Stimulated activated CD4-positive, alpha-beta T cell treated with anti-CD3 and anti-CD28 coated beads, Interleukin-4, amount 100 ng/mL, for 48 hours (primary cell): ENCODE measurements at regions not wholly inside any gene's neighbourhood (a gene's known extent, or its start where the extent isn't known, plus 50 kb on each side); places are given as distances from the start of the nearest gene placed in this dataset.

Experiments
- DNase-seq, 2 donors: peaks; one replicate each; pipeline ENCODE4 v3.0.0-alpha.2; 2020; ENCODE audit warnings: low read depth in 2 of 2

DNA sequence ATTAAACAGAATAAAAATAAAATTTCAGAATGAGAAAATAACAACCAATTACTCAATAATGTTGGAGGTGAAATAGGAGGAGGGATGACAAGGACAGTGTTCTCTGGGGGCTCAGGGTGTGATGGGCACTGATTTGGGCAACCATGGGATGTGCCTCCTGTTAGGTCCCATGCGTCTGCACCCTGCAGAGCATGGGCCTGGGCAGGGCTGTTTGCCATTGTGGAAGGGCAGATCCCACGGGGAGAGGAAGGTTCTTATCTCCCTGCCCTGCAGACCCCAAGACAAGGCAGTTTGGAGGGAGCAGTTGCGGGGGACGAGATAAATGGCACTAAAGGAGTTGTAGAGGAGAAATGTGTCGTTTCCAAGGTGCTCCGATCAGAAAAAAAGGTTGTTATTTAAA, 206.3 kb downstream of the THBS2 start:
- no peak for DNase-seq

DNA sequence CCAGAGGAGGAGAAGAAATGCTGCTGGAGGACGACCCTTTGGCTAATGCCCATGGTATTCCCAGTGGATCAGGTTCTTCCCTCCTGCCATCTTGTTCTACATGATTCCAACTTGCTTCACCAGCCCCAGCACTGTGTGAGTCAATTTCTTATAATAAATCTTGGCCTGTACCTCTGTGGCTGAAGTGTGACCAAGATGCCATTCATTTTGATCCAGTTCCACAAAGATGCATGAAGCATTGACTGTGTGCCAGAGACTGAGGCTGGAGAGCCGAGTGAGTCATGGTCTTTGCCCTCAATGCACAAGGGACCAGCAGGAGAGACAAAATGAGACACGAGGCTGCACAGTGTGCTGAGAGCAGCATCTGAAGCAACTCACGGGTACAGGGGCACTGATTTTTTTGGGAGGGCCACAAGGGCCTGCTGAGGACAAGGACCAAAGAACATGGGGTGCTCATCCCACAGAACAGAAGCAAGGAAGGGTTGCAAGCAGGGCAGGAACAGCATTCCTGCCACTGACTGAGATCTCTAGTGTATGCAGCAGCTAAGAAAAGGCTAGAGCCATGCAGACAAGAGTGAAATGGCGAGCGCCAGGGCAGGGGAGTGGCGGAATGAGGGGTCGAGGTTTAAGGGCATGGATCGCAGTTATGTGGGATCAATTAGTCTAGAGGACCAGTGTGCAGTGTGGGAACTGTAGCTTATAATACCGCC, 207.0 kb downstream of the THBS2 start:
- no peak for DNase-seq

DNA sequence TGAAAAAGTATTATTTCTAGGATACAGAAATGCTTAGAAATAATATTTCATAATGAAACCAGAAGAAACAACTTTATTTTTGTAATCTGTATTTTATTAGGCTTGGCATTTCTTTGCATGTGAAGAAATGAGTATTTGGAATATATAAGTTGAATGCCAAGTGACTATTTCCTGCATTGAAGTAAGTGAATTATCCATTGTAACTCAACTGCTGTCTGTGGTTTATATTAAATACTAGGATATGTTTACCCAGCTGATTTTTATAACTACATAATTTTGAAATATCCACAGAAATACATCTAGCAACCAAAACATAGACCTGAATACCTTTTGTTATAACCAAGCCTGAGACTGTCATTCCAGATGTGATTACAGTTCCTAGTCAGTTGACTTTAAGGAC, 207.6 kb downstream of the THBS2 start:
- DNase-seq, result no peak

DNA sequence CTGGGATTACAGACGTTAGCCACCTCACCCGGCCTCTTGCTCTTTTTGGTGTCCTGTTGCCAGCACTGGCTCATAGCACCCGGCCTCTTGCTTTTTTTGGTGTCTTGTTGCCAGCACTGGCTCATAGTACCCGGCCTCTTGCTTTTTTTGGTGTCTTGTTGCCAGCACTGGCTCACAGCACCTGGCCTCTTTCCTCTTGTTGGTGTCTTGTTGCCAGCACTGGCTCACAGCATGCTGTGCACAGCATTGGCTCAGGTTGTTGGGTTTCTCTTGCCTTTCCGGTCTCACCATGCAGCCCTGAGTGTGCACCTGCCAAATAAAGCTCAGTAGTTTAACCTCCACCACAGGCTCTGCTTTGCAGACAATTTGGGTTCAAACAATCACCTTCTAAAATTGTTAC, 208.2 kb downstream of the THBS2 start:
- DNase-seq, result no peak

DNA sequence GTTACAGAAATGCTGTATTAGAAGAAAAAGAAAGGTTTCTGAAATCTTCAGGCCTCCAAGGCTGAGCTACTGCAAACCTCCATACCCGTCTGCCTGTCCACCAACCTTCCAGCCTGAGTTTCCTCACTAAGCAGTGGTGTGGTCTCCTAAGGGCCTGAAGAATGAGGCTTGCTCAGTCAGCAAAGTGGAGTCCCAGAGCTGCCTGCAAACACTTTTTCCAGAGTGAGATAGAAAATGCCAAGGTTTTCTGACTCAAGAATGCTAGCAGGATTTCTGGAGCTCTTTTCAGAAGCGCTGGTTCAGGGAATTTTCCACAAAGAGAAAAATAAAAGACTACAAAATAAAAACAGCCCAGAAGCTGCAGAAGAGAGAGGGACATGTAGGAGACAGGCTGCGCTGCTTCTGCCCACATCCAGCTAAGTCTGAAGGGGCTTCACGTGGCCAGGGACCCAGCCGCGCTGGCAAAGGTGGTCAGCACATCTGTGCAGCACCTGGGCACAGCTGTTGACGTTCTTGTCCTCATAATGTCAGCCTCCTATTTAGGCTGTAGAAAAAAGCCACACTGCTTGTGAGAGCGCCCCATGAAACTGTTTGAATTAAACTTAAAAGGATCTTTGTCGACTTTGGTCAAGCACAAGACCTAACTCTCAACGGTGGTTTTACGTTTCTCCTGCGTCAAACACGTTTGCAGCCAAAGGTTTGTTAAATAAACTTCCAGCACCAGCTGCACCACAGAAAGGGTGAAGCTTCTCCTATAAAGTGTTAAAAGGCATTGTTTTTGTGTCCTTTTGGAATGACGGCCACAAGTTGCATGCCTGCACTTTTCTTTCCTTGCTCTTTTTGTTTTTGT, 209.0 kb downstream of the THBS2 start:
- no peak for DNase-seq

DNA sequence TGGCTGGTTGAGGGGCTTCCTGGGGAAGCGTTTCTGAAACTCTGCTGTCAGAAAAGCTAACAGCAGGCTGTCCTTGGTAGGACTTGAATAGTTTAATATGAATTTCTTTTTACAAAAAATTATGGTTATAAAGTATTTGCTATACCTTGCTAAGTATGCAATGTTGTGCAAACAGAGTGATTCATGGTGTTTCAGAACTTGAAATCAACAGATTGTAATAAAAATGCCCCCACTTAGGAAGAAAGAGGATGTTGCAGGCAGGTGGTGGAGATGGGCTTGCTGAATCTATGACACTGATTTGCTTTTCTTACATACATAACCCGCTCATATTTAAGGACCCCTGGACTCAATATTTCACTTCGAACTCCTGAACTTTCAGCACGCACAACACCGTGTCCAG, 211.6 kb downstream of the THBS2 start:
- no peak for DNase-seq

DNA sequence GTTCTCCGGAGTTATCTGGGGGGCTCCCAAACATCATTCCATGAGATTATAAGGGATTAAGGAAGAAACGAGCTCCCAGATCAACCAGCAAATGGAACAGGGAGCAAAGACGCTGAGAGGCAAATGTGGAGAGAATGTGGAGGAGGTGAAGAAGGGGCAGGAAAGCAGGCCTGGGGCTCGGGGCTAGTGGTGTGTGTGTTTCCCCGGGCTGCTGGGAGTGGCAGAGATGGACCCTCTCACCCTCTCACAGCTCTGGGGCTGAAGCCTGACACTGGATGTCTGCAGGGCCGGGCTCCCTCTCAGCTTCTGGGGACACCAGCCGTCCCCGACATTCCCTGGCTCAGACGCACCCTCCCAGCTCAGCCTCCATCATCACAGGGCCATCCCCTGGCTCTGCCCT, 212.6 kb downstream of the THBS2 start:
- DNase-seq, result no peak

DNA sequence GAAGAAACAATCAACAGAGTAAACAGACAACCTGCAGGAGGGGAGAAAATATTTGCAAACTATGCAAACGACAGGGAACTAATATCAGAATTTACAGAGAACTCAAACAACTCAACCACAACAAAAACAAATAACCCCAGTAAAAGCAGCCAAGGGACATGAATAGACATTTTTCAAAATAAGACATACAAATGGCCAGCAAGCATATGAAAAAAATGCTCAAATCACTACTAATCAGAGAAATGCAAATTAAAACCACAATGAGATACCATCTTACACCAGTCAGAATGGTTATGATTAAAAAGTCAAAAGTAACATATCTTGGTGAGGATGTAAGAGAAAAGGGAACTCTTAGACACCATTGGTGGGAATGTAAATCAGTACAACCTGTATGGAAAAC, 215.0 kb downstream of the THBS2 start:
- no peak for DNase-seq

DNA sequence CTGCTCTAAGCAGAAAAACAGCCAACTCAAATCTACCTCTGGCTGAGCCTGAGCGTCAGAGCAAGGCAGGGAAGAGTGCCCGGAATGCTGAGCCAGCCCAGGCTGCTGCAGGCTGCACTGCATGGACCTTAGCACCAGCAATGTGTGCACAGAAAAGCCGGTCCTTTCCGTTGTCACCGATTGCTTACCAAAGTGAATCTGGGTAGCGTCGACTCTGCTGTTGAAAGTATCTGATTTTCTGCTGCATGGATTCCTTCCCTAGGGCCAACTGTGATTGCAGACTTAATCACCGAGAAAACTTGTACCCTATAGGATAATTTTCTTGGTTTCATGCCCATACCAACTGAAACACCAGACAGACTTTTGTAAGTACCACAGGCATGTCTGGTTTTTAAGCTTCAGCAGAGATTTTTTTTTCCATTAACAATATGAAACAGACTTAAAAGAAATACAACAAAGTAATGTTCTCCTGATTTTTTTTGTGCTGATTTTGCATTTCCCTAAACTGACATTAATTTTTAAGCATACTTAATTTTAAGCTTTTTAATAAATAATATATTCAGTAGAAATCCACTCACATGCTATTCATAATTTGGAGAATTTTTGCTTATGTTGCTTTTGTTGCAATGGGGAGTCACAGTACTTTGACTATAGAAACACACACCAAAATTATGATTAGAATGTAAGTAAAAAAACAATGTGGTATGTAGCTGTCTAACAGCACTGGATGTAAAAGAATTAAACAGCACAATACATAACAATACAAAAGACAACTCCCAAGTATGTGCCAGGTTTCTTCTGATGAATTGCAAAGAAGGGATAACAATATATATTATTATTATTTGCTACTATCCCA, 218.0 kb downstream of the THBS2 start:
- no peak for DNase-seq

DNA sequence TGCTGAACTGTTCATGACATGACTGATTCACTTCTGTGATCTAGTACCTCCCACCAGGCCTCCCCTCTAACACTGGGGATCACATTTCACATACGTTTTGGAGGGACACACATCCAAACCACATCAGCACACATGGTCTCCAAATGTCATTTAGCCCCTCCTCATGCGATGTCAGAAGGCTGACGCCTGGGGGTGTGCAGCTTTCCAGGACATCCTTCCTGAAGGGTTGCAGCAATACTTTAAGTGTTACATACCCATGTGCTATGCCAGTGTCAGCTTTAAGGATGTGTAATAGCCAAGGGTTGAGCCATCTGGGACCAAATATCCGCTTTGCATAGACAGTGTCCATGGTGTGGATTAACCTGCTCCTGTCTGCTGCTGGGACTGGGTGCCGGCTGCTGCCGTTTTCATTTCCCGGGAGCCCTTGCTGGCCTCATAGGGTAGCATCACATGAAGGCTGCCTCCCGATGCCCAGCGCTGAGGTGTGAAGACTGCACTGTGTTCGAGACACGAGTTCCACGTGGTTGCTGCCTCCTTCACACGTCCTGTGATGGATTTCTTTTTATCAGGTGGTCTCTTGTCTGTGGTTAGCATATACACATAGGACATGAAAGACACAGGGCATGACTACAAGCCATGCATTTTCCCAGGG, 219.0 kb downstream of the THBS2 start:
- no peak for DNase-seq

DNA sequence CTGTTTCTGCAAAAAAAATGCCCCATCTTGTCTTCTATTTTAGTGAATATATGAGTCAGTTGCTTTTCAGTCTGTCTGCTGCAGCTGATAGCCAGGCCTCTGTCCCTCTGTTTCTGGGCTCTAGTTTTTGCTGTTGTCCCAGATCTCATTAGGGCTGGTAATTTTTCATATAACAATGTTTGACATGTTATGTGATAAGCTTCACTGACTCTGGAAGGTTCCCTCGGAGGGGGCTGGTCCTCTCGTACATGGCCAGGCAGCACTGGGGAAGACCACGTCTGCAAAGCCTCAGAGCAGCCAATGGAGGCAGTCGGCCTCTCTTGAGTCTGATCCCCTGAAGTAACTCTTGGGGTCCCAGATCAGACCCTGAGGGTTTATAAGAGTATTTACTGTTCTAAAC, 223.8 kb downstream of the THBS2 start:
- DNase-seq, result no peak

DNA sequence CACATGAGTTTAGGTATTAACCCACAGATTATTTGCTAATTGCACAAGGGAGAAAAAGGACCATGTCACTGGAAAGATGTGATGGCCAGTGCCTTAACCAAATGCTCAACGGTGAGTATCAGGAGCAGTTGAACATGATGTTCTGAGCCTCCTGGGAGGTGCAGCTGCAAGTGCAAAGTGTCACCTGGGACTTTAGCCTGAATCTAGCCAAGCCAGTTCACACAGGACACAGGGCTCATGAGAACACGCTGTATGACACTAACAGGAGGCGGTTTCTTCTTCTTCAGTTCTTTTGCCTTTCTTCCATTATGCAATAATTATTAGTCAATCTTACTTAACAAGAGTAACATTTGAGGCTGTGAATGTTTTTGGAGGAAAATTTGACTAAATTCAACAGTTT, 225.3 kb downstream of the THBS2 start:
- no peak for DNase-seq

DNA sequence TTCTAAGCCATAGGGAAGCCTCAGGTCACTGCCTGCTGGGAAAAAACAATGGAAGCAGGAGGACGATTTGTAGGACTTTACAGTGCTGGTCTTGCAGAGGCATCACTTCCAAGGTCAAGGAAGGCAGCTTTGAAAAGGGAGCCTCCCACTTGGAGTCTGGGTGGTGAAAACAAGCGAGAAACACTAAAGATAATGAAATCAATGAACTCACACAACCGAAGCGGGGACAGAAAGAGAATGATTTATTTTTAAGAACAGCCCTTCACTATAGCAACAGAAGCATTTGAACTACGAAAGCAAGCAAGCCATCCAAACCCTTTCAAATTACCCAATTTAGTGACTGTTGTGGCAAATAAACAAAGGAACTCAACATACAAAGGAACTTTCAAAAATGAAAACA, 227.5 kb downstream of the THBS2 start:
- DNase-seq, result no peak

DNA sequence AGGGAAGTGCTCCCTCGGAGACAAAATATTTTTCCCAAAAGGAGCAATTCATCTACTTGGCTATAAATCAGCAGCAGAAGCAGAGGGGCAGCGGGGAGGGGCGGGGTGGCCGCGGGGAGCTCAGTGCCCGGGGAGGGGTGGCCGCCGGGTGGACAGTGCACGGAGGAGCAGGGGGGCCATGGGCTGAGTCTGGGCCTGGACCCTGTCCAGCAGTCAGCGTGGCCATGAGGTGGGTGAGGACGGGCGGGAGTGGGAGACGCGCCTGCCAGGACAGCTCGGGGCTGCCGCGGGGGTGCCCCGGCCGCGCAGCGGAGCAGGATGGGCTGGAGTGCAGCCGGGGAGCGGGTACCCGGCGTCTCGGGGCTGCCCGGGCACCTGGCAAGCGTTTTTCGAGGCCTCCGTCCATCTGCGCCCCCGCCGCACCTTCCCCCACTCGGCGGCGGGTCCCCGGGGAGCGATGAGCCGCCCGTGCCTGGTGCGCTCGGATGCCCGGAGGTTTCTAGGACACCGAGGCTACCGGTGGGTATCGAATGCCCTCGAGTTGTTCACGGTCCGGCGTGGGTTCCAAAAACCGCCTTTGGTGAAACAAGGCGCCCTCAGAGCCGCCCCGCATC, 229.5 kb downstream of the THBS2 start:
- no peak for DNase-seq

DNA sequence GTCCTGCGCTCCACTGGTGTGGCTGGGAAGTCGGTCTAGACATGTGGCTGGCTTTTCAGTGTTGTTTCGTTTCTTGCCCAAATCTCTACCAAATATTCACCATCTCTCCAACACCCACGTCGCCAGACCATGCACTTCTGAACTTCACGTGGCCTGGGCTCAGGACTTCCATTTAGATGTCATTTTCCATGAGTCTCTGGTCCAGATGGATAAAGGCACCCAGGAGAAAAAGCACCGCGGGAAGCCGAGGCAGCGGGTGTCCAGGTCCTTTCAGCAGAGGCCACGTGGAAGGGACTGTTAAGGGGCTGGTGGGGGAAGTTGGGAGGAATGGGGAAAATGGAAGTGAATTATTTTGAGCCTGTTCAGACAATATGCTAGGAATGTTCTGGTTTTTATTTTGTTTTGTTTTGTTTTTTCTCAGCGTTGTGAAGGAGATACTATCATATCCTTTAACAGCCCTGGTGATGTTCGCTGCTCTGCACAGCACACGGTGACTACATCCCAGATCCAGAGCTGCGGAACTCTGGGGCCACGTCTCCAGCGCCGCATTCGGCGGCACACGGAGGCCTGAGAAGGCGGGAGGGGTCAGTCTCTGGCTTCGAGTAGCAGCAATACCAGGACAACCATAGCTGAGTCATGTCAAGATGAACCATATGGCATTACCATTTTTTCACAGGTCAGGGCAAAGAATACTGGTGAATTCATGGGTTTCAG, 230.3 kb downstream of the THBS2 start:
- DNase-seq, result no peak

DNA sequence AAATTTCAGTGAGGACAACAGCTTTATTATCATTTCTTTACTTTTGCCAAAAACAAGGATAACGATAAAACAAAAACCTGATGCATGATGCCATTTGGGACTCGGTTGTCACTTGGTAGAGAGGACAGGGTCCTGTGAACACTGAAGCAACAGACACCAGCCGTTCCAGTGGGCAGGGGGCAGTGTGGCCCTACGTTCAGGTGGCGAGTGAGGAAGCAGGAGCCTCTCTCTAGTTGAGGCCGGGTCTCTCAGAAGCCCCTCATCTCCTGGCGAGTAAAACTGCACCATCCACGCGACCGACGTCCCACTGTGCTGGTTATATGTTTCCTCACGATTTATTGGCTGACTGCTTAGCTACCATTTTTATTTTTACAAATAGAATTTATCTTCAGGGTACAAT, 231.6 kb downstream of the THBS2 start:
- no peak for DNase-seq

DNA sequence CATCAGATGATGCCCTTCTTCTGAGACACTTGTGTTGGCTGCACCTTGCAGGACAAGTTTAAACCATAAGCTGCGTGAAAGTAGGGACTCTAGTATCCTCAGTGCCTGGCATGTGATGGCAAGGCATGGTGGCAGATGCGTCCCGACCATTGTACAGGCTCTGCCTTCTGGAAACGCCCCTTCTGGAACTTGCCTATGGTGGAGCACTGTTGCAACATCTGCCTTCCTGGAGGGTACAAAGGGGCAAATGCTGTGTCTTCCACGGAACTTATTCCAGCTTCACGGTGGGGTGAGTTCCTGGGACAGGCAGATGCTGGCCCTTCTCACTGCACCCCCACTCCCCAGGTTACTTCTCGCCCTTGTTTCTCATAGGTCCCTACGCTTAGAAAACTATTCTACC, 232.8 kb downstream of the THBS2 start:
- no peak for DNase-seq

DNA sequence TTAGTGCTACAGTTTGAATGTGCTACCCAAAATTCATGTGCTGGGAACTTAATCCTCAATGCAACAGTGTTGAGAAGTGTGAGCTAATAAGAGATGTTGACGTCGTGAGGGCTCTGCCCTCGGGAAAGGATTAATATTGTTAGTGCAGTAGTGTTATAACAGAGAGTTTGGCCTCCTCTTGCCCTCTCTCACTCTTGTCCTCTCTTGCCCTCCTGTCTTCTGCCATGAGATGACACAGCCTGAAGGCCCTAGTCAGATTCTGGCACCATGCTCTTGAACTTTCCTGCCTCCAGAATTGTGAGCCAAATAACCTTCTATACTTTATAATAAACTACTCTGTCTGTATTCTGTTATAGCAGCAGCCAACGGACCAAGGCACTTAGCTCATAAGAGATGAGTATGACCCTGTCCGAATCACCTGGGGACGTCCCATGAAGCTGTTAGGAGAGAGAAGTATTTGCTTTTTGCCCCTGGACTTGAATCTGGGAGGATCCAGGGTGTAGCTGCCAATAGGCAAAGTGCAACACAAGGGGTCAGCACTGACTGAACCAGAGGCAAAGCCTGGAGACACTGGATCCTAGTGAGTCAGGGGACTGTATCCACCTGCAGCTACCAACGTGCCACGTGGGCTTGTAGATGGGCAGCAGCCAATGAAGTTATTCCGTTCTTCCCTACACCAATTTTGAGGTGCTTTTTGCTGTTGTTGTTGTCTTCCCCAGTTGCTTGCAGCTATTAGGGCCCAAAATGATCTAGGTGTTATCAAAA, 233.7 kb downstream of the THBS2 start:
- no peak for DNase-seq

DNA sequence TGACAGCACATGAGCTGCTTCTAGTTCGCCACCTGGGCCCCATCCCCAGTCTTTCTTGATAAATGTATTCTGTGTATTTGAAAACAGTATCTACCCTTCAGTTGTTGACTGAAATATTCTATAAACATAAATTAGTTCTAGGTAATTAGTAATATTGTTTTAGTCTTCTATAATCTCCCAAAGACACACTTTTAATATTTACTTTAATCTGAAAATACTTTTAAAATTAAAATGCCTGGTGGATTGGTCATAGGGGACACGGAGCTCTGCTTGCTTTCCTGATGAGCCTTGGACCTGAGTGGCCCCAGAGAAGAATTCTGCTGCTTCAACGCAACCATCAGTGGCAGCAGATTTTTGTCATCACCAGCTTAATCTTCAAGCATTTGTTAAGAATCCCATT, 234.5 kb downstream of the THBS2 start:
- no peak for DNase-seq

DNA sequence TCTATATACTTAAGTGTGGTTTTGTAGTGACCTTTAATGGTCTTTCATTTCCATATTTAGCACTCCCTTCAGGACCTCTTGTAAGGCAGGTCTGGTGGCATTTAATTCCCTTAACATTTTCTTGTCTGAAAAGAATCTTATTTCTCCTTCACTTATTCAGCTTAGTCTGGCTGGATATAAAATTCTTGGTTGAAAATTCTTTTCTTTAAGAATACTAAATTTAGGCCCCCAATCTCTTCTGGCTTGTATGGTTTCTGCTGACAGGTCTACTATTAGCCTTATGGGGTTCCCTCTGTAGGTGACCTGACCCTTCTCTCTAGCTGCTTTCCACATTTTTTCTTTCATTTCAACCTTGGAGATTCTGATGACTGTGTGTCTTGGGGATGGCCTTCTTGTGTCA, 236.9 kb downstream of the THBS2 start:
- DNase-seq, result no peak
